Heart left ventricle (tissue), 16 donors: ENCODE measurements at regions not wholly inside any gene's neighbourhood (a gene's known extent, or its start where the extent isn't known, plus 50 kb on each side); places are given as distances from the start of the nearest gene placed in this dataset.

Experiments used
- ATAC-seq, 4 donors: fragments of 200-7000 bp; cut with Tn5 transposase; one replicate each; pipeline ENCODE4 v1.9.1; 2020 to 2022; ENCODE audit warnings: moderate library complexity in 4 of 4, mild to moderate bottlenecking in 3 of 4, moderate number of reproducible peaks in 1 of 4
- DNase-seq, 5 donors: peaks; one replicate each; pipeline ENCODE4 v3.0.0-alpha.2; 2020
- H3K27ac ChIP-seq, 12 donors: fragments of 200-600 bp; sonication (generic) in 4 of 12; one replicate each; pipeline versions ENCODE4 v1.5.0 to v1.8.0; 2016 to 2022; ENCODE audit warnings: mild to moderate bottlenecking in 2 of 12
- H3K27me3 ChIP-seq, 9 donors: fragments of 200-600 bp; sonication (generic) in 2 of 9; one replicate each; pipeline versions ENCODE4 v1.5.1 to v1.8.0; 2016 to 2022; ENCODE audit warnings: mild to moderate bottlenecking in 3 of 9
- H3K36me3 ChIP-seq, 9 donors: fragments of 200-600 bp; sonication (generic) in 2 of 9; one replicate each; pipeline versions ENCODE4 v1.5.0 to v1.8.0; 2018 to 2022; ENCODE audit warnings: mild to moderate bottlenecking in 2 of 9
- H3K4me1 ChIP-seq, 12 donors: fragments of 200-600 bp; sonication (generic) in 4 of 12; one replicate each; pipeline versions ENCODE4 v1.5.0 to v1.8.0; 2016 to 2022; ENCODE audit warnings: mild to moderate bottlenecking in 3 of 12
- H3K4me3 ChIP-seq, 12 donors: fragments of 200-600 bp; sonication (generic) in 4 of 12; one replicate each; pipeline versions ENCODE4 v1.5.0 to v1.8.0; 2017 to 2022; ENCODE audit warnings: mild to moderate bottlenecking in 9 of 12, moderate library complexity in 4 of 12
- H3K9me3 ChIP-seq, 12 donors: fragments of 200-600 bp; sonication (generic) in 4 of 12; one replicate each; pipeline versions ENCODE4 v1.5.0 to v1.8.0; 2016 to 2022; ENCODE audit warnings: mild to moderate bottlenecking in 1 of 12
- CTCF ChIP-seq, 12 donors: fragments of 200-600 bp; sonication (generic) in 4 of 12; IDR thresholded peaks; one replicate each; pipeline versions ENCODE4 v1.5.0 to v1.8.0; 2018 to 2022; ENCODE audit warnings: antibody characterized with exemption in 12 of 12, mild to moderate bottlenecking in 5 of 12
- POLR2A ChIP-seq, 2 donors: fragments of 450-650 bp; IDR thresholded peaks; one replicate each; pipeline ENCODE4 v1.6.1; 2017; ENCODE audit warnings: antibody characterized with exemption in 2 of 2, mild to moderate bottlenecking in 2 of 2, moderate library complexity in 2 of 2
- WGBS, 4 donors: extraction: QIAGEN DNeasy Blood & Tissue Kit in 2 of 4; methylation state at CpG; one replicate each; pipeline versions ENCODE4 v1.1.5 to v1.1.7; 2013 to 2018; 5-methylcytosine and 5-hydroxymethylcytosine counted together
- intact Hi-C, 10 donors: fragments of 100-400 bp; cut with DNase I; formaldehyde crosslinking; loops; one replicate each; pipeline versions ENCODE4 v1.11.1 to v1.14.2; 2022
- donor health status: ischemic (EF 13 %, LVEDD 7.1; RV severe dilation, severe dysfunction).
- donor health status: healthy with polysubstance abuse.
- donor health status: DM: no; HTN: yes; CAD: no.
- donor health status: DM: no; HTN: no; CAD: no.
- donor health status: ischemic (EF 25% LVEDD 6.9; RV normal size, moderate dysfunction).
- donor health status: ischemic (EF 25% LVEDD 5.7; RV mildly dilated, moderate dysfunction).
- donor health status: healthy.
- donor health status: DM: yes; HTN: yes; CAD: no.
- donor health status: ischemic (EF 35%, LVEDD 5.7; RV mildly dilated, moderate dysfunction).
- donor health status: nonischemic (EF 11% LVEDD 7.7; RV severe dilation, severe dysfunction).
- donor health status: DM: yes; HTN: yes; CAD: no.
- donor health status: PGD.
- donor health status: ischemic (EF 29% LVEDD 5.4; RV normal size, mild dysfunction).
- donor health status: nonischemic (EF 23%, LVEDD 6.1; RV moderate dilation, normal function).

GRCh38 chr13:76157926-76158325, 521.8 kb downstream of the LMO7 start:
- no peaks in the 10 kb centered on the region for H3K36me3 ChIP-seq
- ATAC-seq (no peak), DNase-seq (no peak)
- H3K9me3 ChIP-seq = no peaks in the 10 kb centered on the region
- no peak overlapping the region for H3K27ac ChIP-seq
- H3K4me1 ChIP-seq = peaks cover 0 to 16% (median 4%) of the 10 kb centered on the region in 12 donors
- no peak overlapping the region for H3K4me3 ChIP-seq
- intact Hi-C loops = no loop called here
- no peak for TF ChIP-seq POLR2A (IDR thresholded peaks at IDR 0.05)
- H3K27me3 ChIP-seq = no peaks in the 10 kb centered on the region

GRCh38 chr13:76153239-76153638, 517.1 kb downstream of the LMO7 start:
- Histone ChIP-seq H3K27ac (no peak overlapping the region), H3K27me3 (no peaks in the 10 kb centered on the region), H3K4me3 (no peak overlapping the region), H3K36me3 (no peaks in the 10 kb centered on the region), H3K4me1 (no peaks in the 10 kb centered on the region), H3K9me3 (no peaks in the 10 kb centered on the region)
- intact Hi-C loops = no loop called here
- ATAC-seq = no peak
- no peak for DNase-seq
- no peak for TF ChIP-seq POLR2A (IDR thresholded peaks at IDR 0.05)
- TF ChIP-seq CTCF (IDR thresholded peaks at IDR 0.05) = no peak

DNA sequence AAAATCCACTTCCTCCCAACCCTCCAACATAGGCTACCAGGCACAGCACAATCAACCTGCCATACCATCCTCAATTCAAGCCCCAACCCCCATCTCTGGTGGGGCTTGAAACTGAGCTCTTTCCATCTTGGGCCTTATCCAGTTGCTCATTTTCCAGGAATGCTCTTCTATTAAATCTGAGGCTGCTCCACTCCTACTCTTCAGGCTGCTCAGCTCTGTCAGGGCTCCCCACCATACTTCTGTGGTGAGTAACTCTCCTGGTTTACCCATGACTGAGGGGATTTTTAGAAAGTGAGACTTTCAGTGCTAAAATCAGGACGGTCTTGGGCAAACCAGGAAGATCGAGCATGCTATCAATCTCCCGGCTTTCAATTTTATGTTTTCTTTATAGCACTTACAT, 512.8 kb downstream of the LMO7 start:
- Histone ChIP-seq H3K27ac (no peak overlapping the region), H3K27me3 (no peaks in the 10 kb centered on the region), H3K4me1 (no peaks in the 10 kb centered on the region), H3K4me3 (no peak overlapping the region), H3K36me3 (no peaks in the 10 kb centered on the region), H3K9me3 (no peaks in the 10 kb centered on the region)
- 54 to 71% (median 65%) methylated on average over 3 of the region's 3 CpGs for WGBS, 4 donors
- TF ChIP-seq POLR2A (IDR thresholded peaks at IDR 0.05) (no peak), CTCF (IDR thresholded peaks at IDR 0.05) (no peak)
- DNase-seq = no peak
- no peak for ATAC-seq
- intact Hi-C loops = no loop called here

GRCh38 chr13:76148374-76148773, 512.2 kb downstream of the LMO7 start:
- no peaks in the 10 kb centered on the region for H3K36me3 ChIP-seq
- no peaks in the 10 kb centered on the region for H3K27me3 ChIP-seq
- TF ChIP-seq POLR2A (IDR thresholded peaks at IDR 0.05) (no peak), CTCF (IDR thresholded peaks at IDR 0.05) (no peak)
- ATAC-seq (no peak), DNase-seq (no peak)
- H3K27ac ChIP-seq = no peak overlapping the region
- intact Hi-C loops = no loop called here
- H3K4me1 ChIP-seq = no peaks in the 10 kb centered on the region
- H3K4me3 ChIP-seq = no peak overlapping the region
- no peaks in the 10 kb centered on the region for H3K9me3 ChIP-seq

DNA sequence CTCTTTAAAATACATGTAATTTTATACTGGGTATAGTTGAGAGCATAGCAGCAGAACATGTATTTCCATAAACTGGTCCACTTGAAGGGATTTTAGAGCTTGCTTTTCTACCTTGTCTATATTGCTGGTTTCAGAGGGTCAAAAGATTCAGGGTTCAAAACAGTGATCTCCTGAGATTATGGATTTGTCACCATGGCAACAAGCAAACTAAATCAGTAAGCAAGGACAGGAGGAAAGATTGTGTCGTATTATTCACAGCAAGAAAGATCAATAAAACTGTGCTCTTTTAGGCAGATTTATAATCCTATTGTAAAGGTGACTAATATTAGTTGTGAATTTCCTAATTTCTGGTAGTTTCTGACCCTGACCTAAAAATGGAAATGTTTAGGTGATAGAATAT, 496.4 kb downstream of the LMO7 start:
- 85 to 89% (median 86%) methylated on average over 1 of the region's 1 CpG for WGBS, 4 donors
- ATAC-seq = no peak
- DNase-seq = no peak
- no peaks in the 10 kb centered on the region for H3K4me1 ChIP-seq
- H3K27me3 ChIP-seq = no peaks in the 10 kb centered on the region
- no peak overlapping the region for H3K27ac ChIP-seq
- H3K4me3 ChIP-seq = no peak overlapping the region
- TF ChIP-seq POLR2A (IDR thresholded peaks at IDR 0.05) = no peak
- no peak for TF ChIP-seq CTCF (IDR thresholded peaks at IDR 0.05)
- no peaks in the 10 kb centered on the region for H3K36me3 ChIP-seq
- H3K9me3 ChIP-seq = no peaks in the 10 kb centered on the region
- intact Hi-C loops = no loop called here
